ENCODE measurements at regions not wholly inside any gene's neighbourhood (a gene's known extent, or its start where the extent isn't known, plus 50 kb on each side); places are given as distances from the start of the nearest gene placed in this dataset.

- TF ChIP-seq, protein P1, sequence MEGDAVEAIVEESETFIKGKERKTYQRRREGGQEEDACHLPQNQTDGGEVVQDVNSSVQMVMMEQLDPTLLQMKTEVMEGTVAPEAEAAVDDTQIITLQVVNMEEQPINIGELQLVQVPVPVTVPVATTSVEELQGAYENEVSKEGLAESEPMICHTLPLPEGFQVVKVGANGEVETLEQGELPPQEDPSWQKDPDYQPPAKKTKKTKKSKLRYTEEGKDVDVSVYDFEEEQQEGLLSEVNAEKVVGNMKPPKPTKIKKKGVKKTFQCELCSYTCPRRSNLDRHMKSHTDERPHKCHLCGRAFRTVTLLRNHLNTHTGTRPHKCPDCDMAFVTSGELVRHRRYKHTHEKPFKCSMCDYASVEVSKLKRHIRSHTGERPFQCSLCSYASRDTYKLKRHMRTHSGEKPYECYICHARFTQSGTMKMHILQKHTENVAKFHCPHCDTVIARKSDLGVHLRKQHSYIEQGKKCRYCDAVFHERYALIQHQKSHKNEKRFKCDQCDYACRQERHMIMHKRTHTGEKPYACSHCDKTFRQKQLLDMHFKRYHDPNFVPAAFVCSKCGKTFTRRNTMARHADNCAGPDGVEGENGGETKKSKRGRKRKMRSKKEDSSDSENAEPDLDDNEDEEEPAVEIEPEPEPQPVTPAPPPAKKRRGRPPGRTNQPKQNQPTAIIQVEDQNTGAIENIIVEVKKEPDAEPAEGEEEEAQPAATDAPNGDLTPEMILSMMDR (IDR thresholded peaks at IDR 0.05) = no peak
- no peak for TF ChIP-seq POLR2A (IDR thresholded peaks at IDR 0.05)
Measured at GRCh38 chr14:104383996-104384775, 195.4 kb upstream of the C14orf180 start.

All from adrenal gland (tissue), 5 donors.